Breast epithelium (tissue), 4 donors: ENCODE measurements at regions not wholly inside any gene's neighbourhood (a gene's known extent, or its start where the extent isn't known, plus 50 kb on each side); places are given as distances from the start of the nearest gene placed in this dataset.

Experiments
- DNase-seq, 2 donors: peaks; one replicate each; pipeline ENCODE4 v3.0.0-alpha.2; 2019; ENCODE audit warnings: low spot score in 2 of 2
- H3K27ac ChIP-seq, 2 donors: fragments of 200-600 bp; sonication (generic) in 1 of 2; one replicate each; pipeline ENCODE4 v1.5.1; 2016 to 2019; ENCODE audit warnings: mild to moderate bottlenecking in 1 of 2
- H3K27me3 ChIP-seq, 2 donors: fragments of 200-600 bp; sonication (generic) in 1 of 2; one replicate each; pipeline versions ENCODE4 v1.5.1 to v1.6.0; 2017 to 2019; ENCODE audit warnings: control low read depth in 1 of 2, mild to moderate bottlenecking in 1 of 2
- H3K36me3 ChIP-seq: fragments of 200-600 bp; one replicate; pipeline ENCODE4 v1.5.1; 2019
- H3K4me1 ChIP-seq, 2 donors: fragments of 200-600 bp; sonication (generic); one replicate each; pipeline ENCODE4 v1.5.1; 2016 to 2019; ENCODE audit warnings: control low read depth in 1 of 2
- H3K4me3 ChIP-seq, 3 donors: fragments of 200-600 bp; sonication (generic); 1 replicate in 2 of 3; 2 replicates in 1 of 3; pipeline ENCODE4 v1.5.1; 2016 to 2019; ENCODE audit warnings: mild to moderate bottlenecking in 3 of 3, moderate library complexity in 2 of 3
- H3K9me3 ChIP-seq, 2 donors: fragments of 200-600 bp; sonication (generic) in 1 of 2; one replicate each; pipeline ENCODE4 v1.5.1; 2016 to 2019; ENCODE audit warnings: control low read depth in 1 of 2
- POLR2A ChIP-seq: fragments of 450-650 bp; IDR thresholded peaks from one replicate; pipeline ENCODE4 v1.6.1; 2016; ENCODE audit warnings: antibody characterized with exemption, mild to moderate bottlenecking, moderate library complexity
- POLR2AphosphoS5 ChIP-seq, 3 donors: sonication (generic); formaldehyde crosslinking; IDR thresholded peaks; one replicate each; pipeline ENCODE4 v1.6.1; 2017; ENCODE audit warnings: antibody characterized with exemption in 3 of 3
- intact Hi-C: fragments of 100-400 bp; cut with DNase I; formaldehyde crosslinking; loops from one replicate; pipeline ENCODE4 v1.15.1; 2023; ENCODE audit warnings: low total_unique reads
- TF ChIP-seq, protein P1 (sequence below), 3 donors: fragments of 450-650 bp; IDR thresholded peaks; one replicate each; pipeline ENCODE4 v1.5.1; 2016 to 2017; ENCODE audit warnings: antibody characterized with exemption in 3 of 3, mild to moderate bottlenecking in 3 of 3, moderate library complexity in 3 of 3

DNA sequence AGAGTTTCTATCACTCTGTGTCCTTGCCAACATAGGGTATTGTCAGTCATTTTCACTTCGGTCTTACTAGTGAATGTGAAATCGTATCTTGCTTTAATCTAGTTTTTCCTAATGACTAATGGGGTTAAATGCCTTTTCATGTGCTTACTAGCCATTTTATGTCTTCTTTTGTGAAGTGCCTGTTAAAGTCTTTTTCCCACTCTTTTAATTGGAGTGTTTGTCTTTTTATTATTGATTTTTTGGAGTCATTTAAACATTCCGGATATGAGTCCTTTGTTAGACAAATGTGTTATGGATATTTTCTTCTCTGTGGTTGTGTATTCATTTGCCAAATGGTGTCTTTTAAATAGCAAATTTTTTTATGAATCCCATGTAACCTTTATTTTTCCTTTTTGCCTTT lies 194.6 kb downstream of the CDH26 start:
- intact Hi-C loops = no loop called here
- H3K9me3 ChIP-seq = peaks cover 0 to 5% of the 10 kb centered on the region in 2 donors
- DNase-seq = no peak
- no peak overlapping the region for H3K27ac ChIP-seq
- H3K27me3 ChIP-seq = no peaks in the 10 kb centered on the region
- H3K4me1 ChIP-seq = no peaks in the 10 kb centered on the region
- no peaks in the 10 kb centered on the region for H3K36me3 ChIP-seq
- H3K4me3 ChIP-seq = no peak overlapping the region
- no peak for TF ChIP-seq POLR2AphosphoS5 (IDR thresholded peaks at IDR 0.05)
- no peak for TF ChIP-seq POLR2A
- TF ChIP-seq, protein P1, sequence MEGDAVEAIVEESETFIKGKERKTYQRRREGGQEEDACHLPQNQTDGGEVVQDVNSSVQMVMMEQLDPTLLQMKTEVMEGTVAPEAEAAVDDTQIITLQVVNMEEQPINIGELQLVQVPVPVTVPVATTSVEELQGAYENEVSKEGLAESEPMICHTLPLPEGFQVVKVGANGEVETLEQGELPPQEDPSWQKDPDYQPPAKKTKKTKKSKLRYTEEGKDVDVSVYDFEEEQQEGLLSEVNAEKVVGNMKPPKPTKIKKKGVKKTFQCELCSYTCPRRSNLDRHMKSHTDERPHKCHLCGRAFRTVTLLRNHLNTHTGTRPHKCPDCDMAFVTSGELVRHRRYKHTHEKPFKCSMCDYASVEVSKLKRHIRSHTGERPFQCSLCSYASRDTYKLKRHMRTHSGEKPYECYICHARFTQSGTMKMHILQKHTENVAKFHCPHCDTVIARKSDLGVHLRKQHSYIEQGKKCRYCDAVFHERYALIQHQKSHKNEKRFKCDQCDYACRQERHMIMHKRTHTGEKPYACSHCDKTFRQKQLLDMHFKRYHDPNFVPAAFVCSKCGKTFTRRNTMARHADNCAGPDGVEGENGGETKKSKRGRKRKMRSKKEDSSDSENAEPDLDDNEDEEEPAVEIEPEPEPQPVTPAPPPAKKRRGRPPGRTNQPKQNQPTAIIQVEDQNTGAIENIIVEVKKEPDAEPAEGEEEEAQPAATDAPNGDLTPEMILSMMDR (IDR thresholded peaks at IDR 0.05) = no peak

- intact Hi-C loops = no loop called here
- no peaks in the 10 kb centered on the region for H3K4me1 ChIP-seq
- no peaks in the 10 kb centered on the region for H3K27me3 ChIP-seq
- DNase-seq = no peak
- H3K4me3 ChIP-seq = no peak overlapping the region
- peaks cover 0 to 15% of the 10 kb centered on the region in 2 donors for H3K9me3 ChIP-seq
- H3K27ac ChIP-seq = no peak overlapping the region
- TF ChIP-seq POLR2AphosphoS5 (IDR thresholded peaks at IDR 0.05) (no peak), POLR2A (no peak)
- TF ChIP-seq, protein P1 (IDR thresholded peaks at IDR 0.05) = no peak
- H3K36me3 ChIP-seq = no peaks in the 10 kb centered on the region
Measured at GRCh38 chr20:60160451-60161145, 202.4 kb downstream of the CDH26 start.

DNA sequence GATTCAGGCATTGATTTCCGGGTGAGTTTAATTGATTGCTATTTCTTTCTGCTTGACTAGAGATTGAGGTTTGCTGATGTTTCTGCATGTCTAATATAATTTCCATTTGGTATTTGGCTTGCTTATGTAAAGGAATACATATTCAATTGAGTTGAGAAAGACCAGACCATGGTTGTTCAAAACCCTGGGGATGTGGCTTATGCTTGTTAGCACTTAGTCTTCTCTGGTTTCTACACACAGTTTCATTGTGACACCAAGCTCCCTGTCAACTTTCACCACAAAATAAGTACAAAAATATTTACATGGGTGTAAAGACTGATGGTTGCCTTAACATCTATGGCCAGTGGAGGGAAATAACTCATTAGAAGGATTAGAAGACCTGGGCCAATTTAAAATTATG lies 209.6 kb downstream of the CDH26 start:
- Histone ChIP-seq H3K27me3 (no peaks in the 10 kb centered on the region), H3K4me3 (no peak overlapping the region), H3K4me1 (no peaks in the 10 kb centered on the region), H3K9me3 (no peaks in the 10 kb centered on the region), H3K27ac (no peak overlapping the region), H3K36me3 (no peaks in the 10 kb centered on the region)
- no peak for DNase-seq
- intact Hi-C loops = no loop called here
- no peak for TF ChIP-seq POLR2AphosphoS5 (IDR thresholded peaks at IDR 0.05)
- TF ChIP-seq, protein P1 (IDR thresholded peaks at IDR 0.05) = no peak

DNA sequence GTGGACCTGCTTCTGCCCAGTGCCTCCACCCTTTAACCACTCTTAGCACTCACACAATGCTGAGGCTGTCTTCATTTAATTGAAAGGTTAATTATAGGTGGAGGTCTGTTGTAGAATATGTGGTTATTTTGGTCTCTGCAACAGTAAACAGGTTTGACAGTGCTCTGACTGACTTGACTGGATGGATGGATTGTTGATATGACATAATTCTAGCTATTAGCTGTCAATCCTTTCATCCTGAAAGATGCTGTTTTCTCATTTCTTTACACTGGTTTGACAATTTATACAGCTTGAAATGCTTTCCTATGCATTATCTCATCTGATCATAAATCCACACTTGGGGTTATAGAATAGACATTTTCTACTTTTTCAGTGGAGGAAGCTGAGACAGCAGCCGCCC lies 210.7 kb downstream of the CDH26 start:
- Histone ChIP-seq H3K27me3 (no peaks in the 10 kb centered on the region), H3K27ac (no peak overlapping the region), H3K36me3 (no peaks in the 10 kb centered on the region), H3K4me3 (no peak overlapping the region), H3K9me3 (no peaks in the 10 kb centered on the region), H3K4me1 (no peaks in the 10 kb centered on the region)
- TF ChIP-seq, protein P1 (IDR thresholded peaks at IDR 0.05) = no peak
- TF ChIP-seq POLR2A (no peak), POLR2AphosphoS5 (IDR thresholded peaks at IDR 0.05) (no peak)
- intact Hi-C loops = no loop called here
- DNase-seq = no peak

GRCh38 chr20:60170116-60170515 lies 211.9 kb downstream of the CDH26 start:
- H3K9me3 ChIP-seq = peaks cover 0 to under 1% of the 10 kb centered on the region in 2 donors
- no peak overlapping the region for H3K27ac ChIP-seq
- intact Hi-C loops = no loop called here
- no peaks in the 10 kb centered on the region for H3K4me1 ChIP-seq
- no peak for DNase-seq
- no peak for TF ChIP-seq POLR2AphosphoS5 (IDR thresholded peaks at IDR 0.05)
- TF ChIP-seq POLR2A = no peak
- TF ChIP-seq, protein P1 (IDR thresholded peaks at IDR 0.05) = no peak
- no peaks in the 10 kb centered on the region for H3K27me3 ChIP-seq
- H3K36me3 ChIP-seq = no peaks in the 10 kb centered on the region
- H3K4me3 ChIP-seq = no peak overlapping the region
